ENCODE measurements at regions not wholly inside any gene's neighbourhood (a gene's known extent, or its start where the extent isn't known, plus 50 kb on each side); places are given as distances from the start of the nearest gene placed in this dataset.

GRCh38 chr1:48123647-48124046 is 98.9 kb upstream of the SLC5A9 start:
- TF ChIP-seq POLR2AphosphoS5 (IDR thresholded peaks at IDR 0.05) (no peak), CTCF (IDR thresholded peaks at IDR 0.05) (no peak)
